ENCODE measurements at regions not wholly inside any gene's neighbourhood (a gene's known extent, or its start where the extent isn't known, plus 50 kb on each side); places are given as distances from the start of the nearest gene placed in this dataset.

DNA sequence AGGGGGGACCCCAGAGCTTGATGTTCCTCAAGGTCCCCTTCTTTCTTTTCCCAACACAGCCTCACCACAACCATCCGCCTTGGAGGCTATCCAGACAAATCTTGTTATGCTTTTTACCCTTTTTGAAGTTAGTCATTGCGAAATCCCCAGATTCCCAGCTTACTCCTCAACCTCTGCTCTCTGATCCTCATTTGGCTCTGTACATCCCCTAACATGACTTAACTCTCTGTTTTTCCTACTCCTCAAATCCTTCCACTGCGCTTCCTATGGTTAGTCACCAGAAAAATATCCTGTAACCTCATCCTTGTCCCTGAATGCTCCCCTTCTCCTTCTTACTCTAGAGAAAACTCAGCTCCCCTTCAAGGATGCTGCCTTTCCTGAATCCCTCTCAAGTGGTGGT, 189.1 kb upstream of the POU3F1 start:
- H2BK20ac ChIP-seq (ENCODE audit: low read depth, low read length, poor library complexity, severe bottlenecking), result no peak overlapping the region
- no peak overlapping the region for H2AFZ ChIP-seq (ENCODE audit: low read length)
- no CpG with 5 or more reads among the region's 3 CpGs for WGBS (ENCODE audit: extremely low coverage, insufficient read length, low lambda C conversion rate)
- no peak overlapping the region for H3K23ac ChIP-seq (ENCODE audit: insufficient read length, low read depth, low read length)
- Mint-ChIP-seq H3K9me3 (peaks cover 0 to 12% of the 10 kb centered on the region in 2 experiments; a peak in 3 of 5 replicates), H3K36me3 (ENCODE audit: insufficient read depth in 1 of 3, low read depth in 3 of 3) (0 out of 7 replicates have a peak, but pooled peaks cover 0 to 4% (median 0%) of the 10 kb centered on the region in 3 experiments), H3K27ac (no peak overlapping the region), H3K27me3 (ENCODE audit: low read depth) (peaks cover 16% of the 10 kb centered on the region), H3K4me3 (no peak overlapping the region), H3K4me1 (peaks cover 0 to 6% of the 10 kb centered on the region in 2 experiments; a peak in 3 of 4 replicates)
- no peak overlapping the region for H2BK120ac ChIP-seq (ENCODE audit: low read depth, low read length, poor library complexity, severe bottlenecking)
- no peaks in the 10 kb centered on the region for H3K9me3 ChIP-seq (ENCODE audit: control insufficient read depth, low read depth, low read length)
- no peak for DNase-seq
- H3T11ph ChIP-seq (ENCODE audit: low read length), result no peak overlapping the region
- H4K8ac ChIP-seq (replicated peaks; ENCODE audit: insufficient read length, low read depth, low read length), result no peak overlapping the region
- no peaks in the 10 kb centered on the region for H3K79me1 ChIP-seq (ENCODE audit: insufficient read depth, low read depth, low read length, poor library complexity, severe bottlenecking)
- no peak overlapping the region for H3K18ac ChIP-seq (ENCODE audit: insufficient read length, low read depth, low read length)
- H3K56ac ChIP-seq (ENCODE audit: insufficient read length, low read depth, low read length), result no peak overlapping the region
- no peak overlapping the region for H2BK5ac ChIP-seq (ENCODE audit: insufficient read length, low read length)
- TF ChIP-seq, protein P1, sequence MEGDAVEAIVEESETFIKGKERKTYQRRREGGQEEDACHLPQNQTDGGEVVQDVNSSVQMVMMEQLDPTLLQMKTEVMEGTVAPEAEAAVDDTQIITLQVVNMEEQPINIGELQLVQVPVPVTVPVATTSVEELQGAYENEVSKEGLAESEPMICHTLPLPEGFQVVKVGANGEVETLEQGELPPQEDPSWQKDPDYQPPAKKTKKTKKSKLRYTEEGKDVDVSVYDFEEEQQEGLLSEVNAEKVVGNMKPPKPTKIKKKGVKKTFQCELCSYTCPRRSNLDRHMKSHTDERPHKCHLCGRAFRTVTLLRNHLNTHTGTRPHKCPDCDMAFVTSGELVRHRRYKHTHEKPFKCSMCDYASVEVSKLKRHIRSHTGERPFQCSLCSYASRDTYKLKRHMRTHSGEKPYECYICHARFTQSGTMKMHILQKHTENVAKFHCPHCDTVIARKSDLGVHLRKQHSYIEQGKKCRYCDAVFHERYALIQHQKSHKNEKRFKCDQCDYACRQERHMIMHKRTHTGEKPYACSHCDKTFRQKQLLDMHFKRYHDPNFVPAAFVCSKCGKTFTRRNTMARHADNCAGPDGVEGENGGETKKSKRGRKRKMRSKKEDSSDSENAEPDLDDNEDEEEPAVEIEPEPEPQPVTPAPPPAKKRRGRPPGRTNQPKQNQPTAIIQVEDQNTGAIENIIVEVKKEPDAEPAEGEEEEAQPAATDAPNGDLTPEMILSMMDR (conservative IDR thresholded peaks at IDR 0.05), result no peak
- 0 out of 2 replicates have a peak, but pooled peaks cover 2% of the 10 kb centered on the region for H3K4me1 ChIP-seq (ENCODE audit: insufficient read depth, low read length)
- 0 out of 2 replicates have a peak, but pooled peaks cover 3% of the 10 kb centered on the region for H3K27me3 ChIP-seq (ENCODE audit: insufficient read depth, low read length)
- no peak overlapping the region for H3K4ac ChIP-seq (ENCODE audit: low read depth, low read length)
- no peak overlapping the region for H4K5ac ChIP-seq (ENCODE audit: insufficient read length, low read depth, low read length)
- H3K14ac ChIP-seq (ENCODE audit: insufficient read depth, low read length), result no peak overlapping the region
- H3K79me2 ChIP-seq (ENCODE audit: insufficient read depth, low read length), result no peaks in the 10 kb centered on the region
- no peak overlapping the region for H2BK12ac ChIP-seq (ENCODE audit: insufficient read length, low read depth, low read length)
- no peaks in the 10 kb centered on the region for H4K20me1 ChIP-seq (ENCODE audit: control insufficient read depth, insufficient read depth, insufficient read length)
- no peak overlapping the region for H2AK5ac ChIP-seq (ENCODE audit: insufficient read length, low read length)
- H4K91ac ChIP-seq (ENCODE audit: insufficient read length, low read depth, low read length), result no peak overlapping the region
- H3K9ac ChIP-seq (ENCODE audit: extremely low read depth, insufficient read length, low read length), result no peak overlapping the region
- no peak overlapping the region for H2BK15ac ChIP-seq (ENCODE audit: low read depth, low read length)
- H3K4me2 ChIP-seq (ENCODE audit: insufficient read depth, insufficient read length, low read length), result no peak overlapping the region
- H3K23me2 ChIP-seq (ENCODE audit: insufficient read length, low read depth, low read length, poor library complexity, severe bottlenecking), result no peaks in the 10 kb centered on the region
- no peak overlapping the region for H3K27ac ChIP-seq (ENCODE audit: insufficient read length, low read depth, low read length)

Measured in H9 (cell line).